HepG2 (cell line): ENCODE measurements at regions not wholly inside any gene's neighbourhood (a gene's known extent, or its start where the extent isn't known, plus 50 kb on each side); places are given as distances from the start of the nearest gene placed in this dataset.

Experiments
- ATAC-seq: fragments of 200-7000 bp; cut with Tn5 transposase; 3 replicates; pipeline ENCODE4 v1.9.1; 2020; ENCODE audit warnings: mild to moderate bottlenecking, moderate library complexity
- BruUV-seq: library from RNA; stranded (reverse); fragments of 400-500 nt; replicated peaks from 2 replicates; lab custom pipeline; 2021; lab: Mats Ljungman, UMichigan
- CTCF ChIA-PET: fragments of 300-600 bp; formaldehyde crosslinking; extraction: SDS; loops from one replicate; lab custom pipeline; 2021; ENCODE audit warnings: low total read pairs, inconsistent platforms, low intra/inter-chr PET ratio; lab: Yijun Ruan, JAX
- POLR2A ChIA-PET: fragments of 350-600 bp; sonication (Branson Sonifier 250); formaldehyde crosslinking; loops from one replicate; lab custom pipeline; 2020; ENCODE audit warnings: antibody characterized with exemption, inconsistent platforms; lab: Yijun Ruan, JAX
- DNase-seq: peaks from one replicate; pipeline ENCODE4 v3.0.0-alpha.2; 2015; ENCODE audit warnings: low spot score
- FAIRE-seq: peaks from 3 replicates; lab custom pipeline; 2011; peaks lifted over from hg19 to GRCh38; lab: Jason Lieb, UNC
- H2AFZ ChIP-seq: one replicate; pipeline ENCODE4 v1.6.1; 2011; ENCODE audit warnings: low read length, inconsistent platforms
- H3K27ac ChIP-seq: fragments of 300-600 bp; 3 replicates; pipeline ENCODE4 v1.8.0; 2011; ENCODE audit warnings: mixed run types, mild to moderate bottlenecking, mixed read lengths, low read length, inconsistent platforms; ENCODE audit not compliant: insufficient read depth; ENCODE audit errors: extremely low read length
- H3K27me3 ChIP-seq, 2 experiments: fragments of 200-600 bp in 1 of 2; 2 replicates in 1 of 2; 3 replicates in 1 of 2; pipeline versions ENCODE4 v1.6.0 to v1.8.0; 2011; ENCODE audit warnings: low read length in 2 of 2, mild to moderate bottlenecking in 2 of 2, moderate library complexity in 2 of 2, inconsistent platforms in 1 of 2; ENCODE audit not compliant: insufficient read depth in 2 of 2, control insufficient read depth in 1 of 2
- H3K36me3 ChIP-seq, 2 experiments: fragments of 200-600 bp in 1 of 2; replicated peaks in 1 of 2; 2 replicates in 1 of 2; 3 replicates in 1 of 2; pipeline versions ENCODE4 v1.5.1 to v1.8.0; 2011; ENCODE audit warnings: low read length in 2 of 2, inconsistent platforms in 1 of 2; ENCODE audit not compliant: insufficient read depth in 2 of 2, control insufficient read depth in 1 of 2
- H3K4me1 ChIP-seq: 2 replicates; pipeline ENCODE4 v1.5.1; 2012; ENCODE audit warnings: low read length, inconsistent platforms; ENCODE audit not compliant: insufficient read depth
- H3K4me2 ChIP-seq: 2 replicates; pipeline ENCODE4 v1.6.0; 2011; ENCODE audit warnings: low read depth, low read length, inconsistent platforms
- H3K4me3 ChIP-seq, 3 experiments: fragments of 200-600 bp in 1 of 3; sonication (generic), shearing (Covaris generic) in 1 of 3; replicated peaks in 1 of 3; 2 replicates each; pipeline ENCODE4 v1.5.1; 2011 to 2016; ENCODE audit warnings: low read length in 3 of 3, inconsistent platforms in 2 of 3, low read depth in 2 of 3, mild to moderate bottlenecking in 2 of 3, control low read depth in 1 of 3, mixed read lengths in 1 of 3; ENCODE audit not compliant: insufficient read depth in 1 of 3
- H3K79me2 ChIP-seq: one replicate; pipeline ENCODE4 v1.6.1; 2011; ENCODE audit warnings: low read length, inconsistent platforms; ENCODE audit not compliant: insufficient read depth
- H3K9ac ChIP-seq: 2 replicates; pipeline ENCODE4 v1.6.0; 2011; ENCODE audit warnings: mild to moderate bottlenecking, low read depth, low read length, inconsistent platforms; ENCODE audit not compliant: insufficient read depth
- H3K9me3 ChIP-seq: 2 replicates; pipeline ENCODE4 v1.5.1; 2012; ENCODE audit warnings: mild to moderate bottlenecking, low read length
- H4K20me1 ChIP-seq: 2 replicates; pipeline ENCODE4 v1.6.0; 2011; ENCODE audit warnings: inconsistent platforms, mild to moderate bottlenecking, low read length, moderate library complexity; ENCODE audit not compliant: insufficient read depth
- BCL3 ChIP-seq: sonication (generic); formaldehyde crosslinking; IDR thresholded peaks from 2 replicates; pipeline ENCODE4 v1.5.1; 2020; ENCODE audit warnings: mild to moderate bottlenecking, missing genetic modification reagents, moderate library complexity
- CSRNP1 ChIP-seq: sonication (generic); formaldehyde crosslinking; IDR thresholded peaks from 2 replicates; pipeline ENCODE4 v1.8.1; 2023; ENCODE audit warnings: mild to moderate bottlenecking, missing genetic modification reagents
- MIER2 ChIP-seq: IDR thresholded peaks from 2 replicates; pipeline ENCODE4 v1.6.1; 2016; ENCODE audit warnings: missing biosample characterization, missing genetic modification reagents
- PRDM4 ChIP-seq: sonication (generic); formaldehyde crosslinking; IDR thresholded peaks from 2 replicates; pipeline ENCODE4 v1.9.0; 2021; ENCODE audit warnings: missing genetic modification reagents, borderline replicate concordance
- TBP ChIP-seq: sonication (generic); formaldehyde crosslinking; IDR thresholded peaks from 2 replicates; pipeline ENCODE4 v1.5.0; 2020; ENCODE audit warnings: missing genetic modification reagents
- WGBS: methylation state at CpG from one replicate; pipeline ENCODE4 v1.1.6; 2017; ENCODE audit warnings: low lambda C conversion rate; 5-methylcytosine and 5-hydroxymethylcytosine counted together
- in situ Hi-C: cut with HindIII; loops from 2 replicates; pipeline ENCODE4 v1.10.0; 2017; ENCODE audit warnings: low pct_unique_long_range_greater_than_20kb; ENCODE audit not compliant: extremely low pct_ligation_motif_present
- intact Hi-C: fragments of 100-400 bp; cut with micrococcal nuclease; formaldehyde crosslinking; loops from one replicate; pipeline ENCODE4 v1.10.0; 2022; ENCODE audit not compliant: unreplicated experiment

- no peak for FAIRE-seq
- H3K27ac ChIP-seq, result no peak overlapping the region
- H4K20me1 ChIP-seq, result no peaks in the 10 kb centered on the region
- no peak for ATAC-seq
- H3K9ac ChIP-seq, result no peak overlapping the region
- in situ Hi-C loops (no loop called here), intact Hi-C loops (no loop called here)
- DNase-seq, result no peak
- no peak overlapping the region for H3K4me3 ChIP-seq
- BruUV-seq, result no TSS peak
- H3K27me3 ChIP-seq, result no peaks in the 10 kb centered on the region
- CTCF ChIA-PET, result no interaction called here
- H3K9me3 ChIP-seq, result no peaks in the 10 kb centered on the region
- POLR2A ChIA-PET, result no interaction called here
- no peaks in the 10 kb centered on the region for H3K4me1 ChIP-seq
- WGBS, result 1% methylated on average over 2 of the region's 2 CpGs
- no peak overlapping the region for H3K4me2 ChIP-seq
- H2AFZ ChIP-seq, result no peak overlapping the region
- no peaks in the 10 kb centered on the region for H3K36me3 ChIP-seq
- no peak for TF ChIP-seq BCL3 (CRISPR knock-in tag)
- H3K79me2 ChIP-seq, result no peaks in the 10 kb centered on the region
These were observed 234.5 kb downstream of the PLA2G4A start for GRCh38 chr1:187063271-187063670.

- 0% methylated on average over 1 of the region's 1 CpG for WGBS
- Histone ChIP-seq H3K4me3 (no peak overlapping the region), H3K36me3 (no peaks in the 10 kb centered on the region), H3K4me1 (no peaks in the 10 kb centered on the region), H3K27ac (no peak overlapping the region), H3K27me3 (no peaks in the 10 kb centered on the region), H3K79me2 (no peaks in the 10 kb centered on the region), H4K20me1 (no peaks in the 10 kb centered on the region), H3K9me3 (no peaks in the 10 kb centered on the region), H3K4me2 (no peak overlapping the region), H3K9ac (no peak overlapping the region), H2AFZ (no peak overlapping the region)
- ChIA-PET CTCF (no interaction called here), POLR2A (no interaction called here)
- BruUV-seq, result no TSS peak
- DNase-seq, result no peak
- in situ Hi-C loops, result no loop called here
- no peak for TF ChIP-seq CSRNP1 (CRISPR knock-in tag)
- no peak for TF ChIP-seq MIER2
- TF ChIP-seq PRDM4 (CRISPR knock-in tag), result no peak
- TF ChIP-seq TBP (CRISPR knock-in tag), result no peak
- FAIRE-seq, result no peak
- ATAC-seq, result no peak
- intact Hi-C loops, result no loop called here
These were observed 238.4 kb downstream of the PLA2G4A start for GRCh38 chr1:187067160-187067559.
